ENCODE measurements at regions not wholly inside any gene's neighbourhood (a gene's known extent, or its start where the extent isn't known, plus 50 kb on each side); places are given as distances from the start of the nearest gene placed in this dataset.

DNA sequence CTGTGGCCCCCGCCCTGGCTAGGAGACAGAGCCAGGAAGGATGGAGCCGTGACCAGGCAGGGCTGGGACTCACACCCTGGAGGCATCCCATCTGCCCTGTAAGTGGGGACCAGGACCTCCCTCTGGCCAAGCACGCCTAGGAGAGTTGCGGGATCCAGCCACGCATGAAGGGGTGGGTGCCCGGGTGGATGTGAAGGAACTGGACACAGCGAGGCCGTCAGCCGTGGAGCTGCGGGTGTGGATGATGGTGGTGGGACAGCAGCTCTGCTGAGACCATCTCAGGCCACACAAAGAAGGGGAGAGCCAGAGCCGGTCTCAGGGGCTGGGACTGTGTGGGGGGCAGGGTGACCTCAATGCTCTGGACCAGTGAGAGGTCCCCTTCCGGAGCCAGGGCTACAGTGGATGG, 746.4 kb downstream of the BRD1 start:
- DNase-seq (ENCODE audit: missing footprints) (no peak), ATAC-seq (no peak)
- intact Hi-C loops (cut with DNase I): no loop called here

DNA sequence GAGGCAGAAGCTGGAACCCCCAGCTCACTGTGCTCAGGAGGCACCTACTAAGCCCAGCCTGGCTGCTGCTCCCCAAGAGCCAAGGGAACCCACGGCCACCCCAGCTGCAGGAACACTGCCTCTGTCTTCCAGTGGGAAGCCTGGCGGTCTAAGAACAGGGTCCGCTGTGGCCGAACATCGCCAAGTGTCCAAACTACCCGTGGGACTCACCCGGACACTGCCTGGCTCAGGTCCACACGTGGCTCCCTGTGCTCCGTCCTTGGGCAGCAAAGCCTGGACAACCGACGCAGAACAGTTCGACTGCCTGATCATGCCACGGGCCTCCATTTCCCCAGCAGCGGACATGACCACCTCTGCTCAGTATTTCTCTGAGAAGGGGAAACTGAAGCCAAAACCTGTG, 747.0 kb downstream of the BRD1 start:
- no peak for ATAC-seq
- no peak for DNase-seq (ENCODE audit: missing footprints)
- intact Hi-C loops (cut with DNase I): no loop called here

GRCh38 chr22:49079743-49080500, 747.8 kb downstream of the BRD1 start:
- intact Hi-C loops (cut with DNase I): no loop called here
- no peak for DNase-seq (ENCODE audit: missing footprints)
- ATAC-seq: no peak

DNA sequence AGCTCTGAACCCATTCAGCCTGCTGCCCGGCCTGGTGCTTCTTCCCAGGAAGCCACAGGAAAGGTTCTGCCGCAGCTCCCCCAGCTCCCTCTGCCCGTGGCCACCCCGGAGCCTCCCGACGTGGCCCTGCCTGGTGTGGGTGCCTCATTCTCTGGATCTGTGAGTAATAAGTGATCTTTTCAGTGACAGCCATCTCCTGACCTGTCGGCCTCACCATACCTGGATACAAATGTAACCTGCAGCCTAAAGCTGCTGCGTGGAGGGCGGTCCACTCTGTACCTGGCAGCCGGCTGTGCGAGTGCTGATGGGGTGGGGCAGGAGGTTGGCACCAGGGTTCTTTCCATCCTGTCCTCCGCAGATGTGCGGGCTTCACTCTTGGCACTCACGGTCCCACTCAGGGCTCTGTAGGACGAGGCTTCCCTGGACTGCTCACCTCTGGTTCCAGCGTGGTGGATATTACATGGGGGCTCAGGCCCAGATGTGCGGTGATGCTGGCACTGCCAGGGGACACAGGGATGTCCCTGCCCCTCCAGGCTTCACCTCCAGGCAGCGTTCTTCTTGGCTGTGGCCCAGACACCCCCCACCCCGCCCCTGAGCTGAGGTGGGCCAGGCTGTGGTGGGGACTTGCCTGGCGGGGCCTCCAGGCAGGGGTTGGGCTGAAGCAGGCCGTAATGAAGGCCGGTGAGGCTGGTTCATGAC, 748.5 kb downstream of the BRD1 start:
- ATAC-seq: no peak
- DNase-seq (ENCODE audit: missing footprints): no peak
- intact Hi-C loops (cut with DNase I): no loop called here

DNA sequence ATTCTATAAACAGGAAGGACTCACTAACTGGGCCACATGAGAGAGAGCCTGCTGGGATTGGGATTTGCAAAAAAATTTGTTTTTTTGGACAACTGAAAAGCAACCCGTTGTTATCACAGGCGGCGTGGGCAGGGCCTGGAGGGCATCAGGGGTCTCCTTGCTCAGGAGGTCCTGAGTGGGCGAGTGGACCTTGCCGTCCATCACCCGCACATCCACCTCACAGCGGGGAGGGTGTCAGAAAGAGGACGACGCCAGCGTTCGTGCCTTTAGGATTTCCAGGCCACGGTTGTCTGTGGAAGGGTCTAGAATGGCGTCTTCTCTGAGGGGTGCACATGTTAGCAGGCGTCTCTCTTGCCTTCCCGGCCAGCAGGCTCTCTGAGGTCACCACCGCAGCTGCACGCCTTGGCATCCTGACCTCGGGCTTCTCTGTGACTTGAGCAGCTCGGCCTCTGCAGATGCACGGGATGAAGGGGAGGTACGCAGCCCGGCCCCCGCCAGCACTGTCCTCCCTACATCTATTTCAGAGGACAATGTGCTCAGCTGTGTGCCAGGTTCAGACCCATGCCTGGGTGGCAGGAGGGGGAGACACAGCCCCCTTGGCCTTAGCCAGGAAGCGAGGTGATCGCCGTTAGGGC, 749.5 kb downstream of the BRD1 start:
- ATAC-seq (no peak), DNase-seq (ENCODE audit: missing footprints) (no peak)
- intact Hi-C loops (cut with DNase I): no loop called here

GRCh38 chr22:49077586-49077985, 750.1 kb downstream of the BRD1 start:
- intact Hi-C loops (cut with DNase I): no loop called here
- DNase-seq (ENCODE audit: missing footprints) (no peak), ATAC-seq (no peak)

- intact Hi-C loops (cut with DNase I): no loop called here
- DNase-seq (ENCODE audit: missing footprints) (no peak), ATAC-seq (no peak)
Observed at GRCh38 chr22:49077036-49077393, 750.7 kb downstream of the BRD1 start.

- ATAC-seq (no peak), DNase-seq (ENCODE audit: missing footprints) (no peak)
- intact Hi-C loops (cut with DNase I): no loop called here
Observed at GRCh38 chr22:49076300-49077035, 751.2 kb downstream of the BRD1 start.

- DNase-seq (ENCODE audit: missing footprints) (no peak), ATAC-seq (no peak)
- intact Hi-C loops (cut with DNase I): no loop called here
Observed at GRCh38 chr22:49075150-49075549, 752.5 kb downstream of the BRD1 start.

DNA sequence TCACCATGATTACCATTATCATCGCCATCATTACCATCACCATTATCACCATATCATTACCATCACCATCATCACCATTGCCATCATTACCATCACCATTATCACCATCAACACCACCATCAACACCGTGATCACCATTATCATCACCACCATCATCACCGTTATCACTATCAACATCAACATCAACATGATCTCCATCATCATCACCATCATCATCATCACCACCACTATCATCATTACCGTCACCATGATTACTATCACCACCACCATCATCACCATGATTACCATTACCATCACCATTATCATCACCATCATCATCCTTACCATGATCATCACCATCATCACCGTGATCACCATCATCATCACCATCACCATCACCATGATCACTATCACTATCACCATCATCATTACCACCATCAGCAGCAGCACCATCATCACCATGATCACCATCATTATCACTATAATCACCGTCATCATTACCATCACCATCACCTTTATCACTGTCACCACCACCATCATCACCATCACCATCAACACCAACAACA, 753.7 kb downstream of the BRD1 start:
- DNase-seq (ENCODE audit: missing footprints): no peak
- intact Hi-C loops (cut with DNase I): no loop called here
- no peak for ATAC-seq

DNA sequence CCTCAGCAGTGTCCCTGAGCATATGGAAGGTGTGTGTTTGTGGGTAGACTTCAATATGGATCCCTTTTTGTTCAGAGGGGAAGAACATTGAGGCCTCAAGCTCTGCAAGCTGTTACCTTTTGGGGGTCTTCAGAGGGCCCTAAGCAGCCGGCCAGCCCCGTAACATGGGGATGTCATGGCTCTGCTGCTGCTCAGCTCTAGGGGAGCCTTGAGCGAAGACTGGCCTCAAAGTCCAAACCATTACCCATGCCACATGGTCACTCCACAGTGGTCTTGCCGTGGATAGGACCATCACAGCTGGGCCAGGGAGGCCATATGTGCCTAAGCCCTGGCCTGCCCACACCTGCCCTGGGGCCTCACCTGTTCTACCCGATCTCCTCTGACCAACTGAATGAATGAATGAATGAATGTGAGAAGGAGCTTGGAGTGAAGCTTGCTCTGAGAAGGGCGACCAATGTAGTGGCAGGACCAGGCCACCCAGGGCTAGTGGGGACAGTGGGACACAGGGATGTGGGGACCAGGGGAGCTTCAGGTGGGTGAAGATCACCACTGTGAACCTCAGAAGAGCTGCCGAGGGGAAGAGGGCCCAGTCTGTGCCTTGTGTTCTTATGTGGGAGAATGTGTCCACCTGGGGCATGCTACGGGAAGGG, 754.6 kb downstream of the BRD1 start:
- no peak for ATAC-seq
- DNase-seq (ENCODE audit: missing footprints): no peak
- intact Hi-C loops (cut with DNase I): no loop called here

- no peak for DNase-seq (ENCODE audit: missing footprints)
- ATAC-seq: no peak
- intact Hi-C loops (cut with DNase I): no loop called here
Observed at GRCh38 chr22:49070501-49070900, 757.2 kb downstream of the BRD1 start.

GRCh38 chr22:49068861-49069500, 758.7 kb downstream of the BRD1 start:
- intact Hi-C loops (cut with DNase I): no loop called here
- ATAC-seq (no peak), DNase-seq (ENCODE audit: missing footprints) (no peak)

DNA sequence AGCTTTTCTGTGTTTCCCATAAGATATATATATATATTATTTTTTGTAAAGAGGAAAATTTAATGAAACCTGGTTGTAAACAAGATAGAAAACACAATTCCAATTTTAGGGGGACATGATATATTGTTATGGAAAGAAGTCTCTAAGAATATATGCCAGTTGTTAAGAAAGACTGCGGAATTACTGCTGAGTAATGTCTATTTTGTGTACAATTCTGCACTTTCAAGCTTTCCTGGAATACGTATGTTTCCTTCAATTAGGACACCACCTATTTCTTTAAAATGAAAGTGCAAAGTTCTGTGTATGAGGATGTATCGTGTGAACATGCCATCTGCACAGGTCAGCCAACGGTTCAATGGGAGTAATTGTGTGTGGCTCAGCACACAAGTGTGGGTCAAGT, 760.2 kb downstream of the BRD1 start:
- ATAC-seq: no peak
- no peak for DNase-seq (ENCODE audit: missing footprints)
- intact Hi-C loops (cut with DNase I): no loop called here

DNA sequence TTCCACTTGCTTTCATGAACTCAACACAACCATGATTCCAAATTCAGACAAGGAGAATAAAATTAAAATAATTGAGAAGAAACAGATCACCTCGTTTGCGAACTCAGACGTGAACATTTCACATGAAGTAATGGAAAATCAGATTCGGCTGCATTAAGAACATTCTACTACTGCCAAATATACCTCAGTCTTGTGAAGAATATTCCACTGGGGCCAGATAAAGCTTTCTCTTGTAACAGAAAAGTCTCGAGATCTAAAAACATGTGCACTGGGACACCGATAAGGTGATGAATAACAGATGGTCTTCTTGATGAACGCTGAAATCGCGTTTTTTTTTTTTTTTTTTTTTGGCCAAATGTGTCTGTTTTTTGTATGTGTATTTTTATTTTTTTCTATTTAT, 761.1 kb downstream of the BRD1 start:
- ATAC-seq (no peak), DNase-seq (ENCODE audit: missing footprints) (no peak)
- intact Hi-C loops (cut with DNase I): no loop called here

GRCh38 chr22:49064836-49065235, 762.8 kb downstream of the BRD1 start:
- intact Hi-C loops (cut with DNase I): no loop called here
- ATAC-seq: no peak
- no peak for DNase-seq (ENCODE audit: missing footprints)

- ATAC-seq: no peak
- intact Hi-C loops (cut with DNase I): no loop called here
- DNase-seq (ENCODE audit: missing footprints): no peak
Observed at GRCh38 chr22:49063545-49063890, 764.2 kb downstream of the BRD1 start.

- intact Hi-C loops (cut with DNase I): no loop called here
- ATAC-seq (no peak), DNase-seq (ENCODE audit: missing footprints) (no peak)
Observed at GRCh38 chr22:49062802-49063544, 764.7 kb downstream of the BRD1 start.

Data from Right ventricle myocardium inferior (tissue), 1 donor.